Peyer's patch (tissue), 4 donors: ENCODE measurements at regions not wholly inside any gene's neighbourhood (a gene's known extent, or its start where the extent isn't known, plus 50 kb on each side); places are given as distances from the start of the nearest gene placed in this dataset.

Source experiments
- DNase-seq, 3 donors: peaks; one replicate each; pipeline ENCODE4 v3.0.0-alpha.2; 2017 to 2019
- H3K27ac ChIP-seq, 4 donors: fragments of 200-600 bp; sonication (generic); one replicate each; pipeline ENCODE4 v1.5.1; 2016 to 2019
- H3K27me3 ChIP-seq, 2 donors: fragments of 200-600 bp; sonication (generic); one replicate each; pipeline ENCODE4 v1.5.1; 2019
- H3K36me3 ChIP-seq, 3 donors: fragments of 200-600 bp; sonication (generic); one replicate each; pipeline ENCODE4 v1.5.1; 2016 to 2019
- H3K4me1 ChIP-seq, 4 donors: fragments of 200-600 bp; sonication (generic); one replicate each; pipeline ENCODE4 v1.5.1; 2016 to 2019
- H3K4me3 ChIP-seq, 4 donors: fragments of 200-600 bp; sonication (generic); 1 replicate in 3 of 4; 2 replicates in 1 of 4; pipeline ENCODE4 v1.5.1; 2016 to 2019; ENCODE audit warnings: mild to moderate bottlenecking in 1 of 4
- H3K9me3 ChIP-seq, 4 donors: fragments of 200-600 bp; sonication (generic); one replicate each; pipeline ENCODE4 v1.5.1; 2016 to 2019; ENCODE audit warnings: mild to moderate bottlenecking in 1 of 4
- POLR2A ChIP-seq, 2 donors: fragments of 450-650 bp; IDR thresholded peaks; one replicate each; pipeline ENCODE4 v1.5.1; 2017; ENCODE audit warnings: antibody characterized with exemption in 2 of 2, mild to moderate bottlenecking in 2 of 2, moderate library complexity in 2 of 2
- TF ChIP-seq, protein P1 (sequence below), 6 experiments: fragments of 450-650 bp in 4 of 6; fragments of 200-600 bp in 2 of 6; sonication (generic) in 1 of 6; IDR thresholded peaks; one replicate each; pipeline ENCODE4 v1.5.1; 2017 to 2019; ENCODE audit warnings: antibody characterized with exemption in 6 of 6, mild to moderate bottlenecking in 3 of 6, moderate library complexity in 1 of 6

- no peaks in the 10 kb centered on the region for H3K36me3 ChIP-seq
- TF ChIP-seq POLR2A (IDR thresholded peaks at IDR 0.05): no peak
- TF ChIP-seq, protein P1, sequence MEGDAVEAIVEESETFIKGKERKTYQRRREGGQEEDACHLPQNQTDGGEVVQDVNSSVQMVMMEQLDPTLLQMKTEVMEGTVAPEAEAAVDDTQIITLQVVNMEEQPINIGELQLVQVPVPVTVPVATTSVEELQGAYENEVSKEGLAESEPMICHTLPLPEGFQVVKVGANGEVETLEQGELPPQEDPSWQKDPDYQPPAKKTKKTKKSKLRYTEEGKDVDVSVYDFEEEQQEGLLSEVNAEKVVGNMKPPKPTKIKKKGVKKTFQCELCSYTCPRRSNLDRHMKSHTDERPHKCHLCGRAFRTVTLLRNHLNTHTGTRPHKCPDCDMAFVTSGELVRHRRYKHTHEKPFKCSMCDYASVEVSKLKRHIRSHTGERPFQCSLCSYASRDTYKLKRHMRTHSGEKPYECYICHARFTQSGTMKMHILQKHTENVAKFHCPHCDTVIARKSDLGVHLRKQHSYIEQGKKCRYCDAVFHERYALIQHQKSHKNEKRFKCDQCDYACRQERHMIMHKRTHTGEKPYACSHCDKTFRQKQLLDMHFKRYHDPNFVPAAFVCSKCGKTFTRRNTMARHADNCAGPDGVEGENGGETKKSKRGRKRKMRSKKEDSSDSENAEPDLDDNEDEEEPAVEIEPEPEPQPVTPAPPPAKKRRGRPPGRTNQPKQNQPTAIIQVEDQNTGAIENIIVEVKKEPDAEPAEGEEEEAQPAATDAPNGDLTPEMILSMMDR (IDR thresholded peaks at IDR 0.05): no peak
- no peak overlapping the region for H3K27ac ChIP-seq
- no peaks in the 10 kb centered on the region for H3K9me3 ChIP-seq
- no peaks in the 10 kb centered on the region for H3K4me1 ChIP-seq
- no peak overlapping the region for H3K4me3 ChIP-seq
- H3K27me3 ChIP-seq: no peaks in the 10 kb centered on the region
- no peak for DNase-seq
Measured at GRCh38 chr10:44776181-44776580, 135.0 kb upstream of the TMEM72 start.

GRCh38 chr10:44779511-44779910 lies 131.6 kb upstream of the TMEM72 start:
- TF ChIP-seq, protein P1 (IDR thresholded peaks at IDR 0.05): no peak
- TF ChIP-seq POLR2A (IDR thresholded peaks at IDR 0.05): no peak
- Histone ChIP-seq H3K27ac (no peak overlapping the region), H3K27me3 (no peaks in the 10 kb centered on the region), H3K9me3 (no peaks in the 10 kb centered on the region), H3K4me3 (no peak overlapping the region), H3K4me1 (no peaks in the 10 kb centered on the region), H3K36me3 (no peaks in the 10 kb centered on the region)
- DNase-seq: no peak

DNA sequence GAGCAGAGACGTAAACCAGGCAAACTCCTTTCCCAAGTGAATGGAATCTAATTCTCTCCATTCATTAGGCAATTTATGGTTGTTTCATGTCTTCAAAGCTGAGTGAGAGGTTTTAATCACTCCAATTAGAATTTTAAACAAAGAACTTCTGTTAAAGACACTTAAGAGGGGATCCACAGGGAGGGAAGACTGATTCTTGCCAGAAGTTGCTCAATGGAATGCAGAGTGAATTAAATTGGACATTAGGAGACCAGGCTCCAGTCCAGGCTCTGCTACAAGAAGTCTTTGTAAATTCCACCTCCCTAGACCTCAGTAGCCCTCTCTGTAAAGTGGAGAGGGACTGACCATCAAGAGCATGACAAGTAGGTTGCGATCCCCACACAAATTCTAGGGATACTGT lies 130.7 kb upstream of the TMEM72 start:
- Histone ChIP-seq H3K27ac (no peak overlapping the region), H3K4me3 (no peak overlapping the region), H3K27me3 (no peaks in the 10 kb centered on the region), H3K9me3 (no peaks in the 10 kb centered on the region), H3K36me3 (no peaks in the 10 kb centered on the region), H3K4me1 (no peaks in the 10 kb centered on the region)
- DNase-seq: no peak
- TF ChIP-seq, protein P1 (IDR thresholded peaks at IDR 0.05): no peak
- TF ChIP-seq POLR2A (IDR thresholded peaks at IDR 0.05): no peak

DNA sequence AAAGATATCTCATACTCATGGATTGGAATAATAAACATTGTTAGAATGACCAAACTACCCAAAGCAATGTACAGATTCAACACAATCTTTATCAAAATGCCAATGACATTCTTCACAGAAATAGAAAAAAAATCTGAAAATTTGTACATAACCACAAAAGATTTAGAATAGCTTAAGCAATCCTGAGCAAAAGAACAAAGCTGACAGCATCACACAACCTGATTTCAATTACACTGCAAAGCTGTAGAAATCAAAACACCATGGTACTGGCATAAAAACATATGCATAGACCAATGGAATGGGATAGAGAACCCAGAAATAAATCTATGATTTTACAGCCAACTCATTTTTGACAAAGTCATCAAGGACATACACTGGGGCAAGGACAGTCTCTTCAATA lies 130.0 kb upstream of the TMEM72 start:
- TF ChIP-seq, protein P1 (IDR thresholded peaks at IDR 0.05): no peak
- no peak for TF ChIP-seq POLR2A (IDR thresholded peaks at IDR 0.05)
- no peaks in the 10 kb centered on the region for H3K4me1 ChIP-seq
- H3K9me3 ChIP-seq: no peaks in the 10 kb centered on the region
- no peak for DNase-seq
- H3K4me3 ChIP-seq: no peak overlapping the region
- no peaks in the 10 kb centered on the region for H3K36me3 ChIP-seq
- no peaks in the 10 kb centered on the region for H3K27me3 ChIP-seq
- H3K27ac ChIP-seq: no peak overlapping the region

- Histone ChIP-seq H3K9me3 (no peaks in the 10 kb centered on the region), H3K4me3 (no peak overlapping the region), H3K36me3 (no peaks in the 10 kb centered on the region), H3K4me1 (no peaks in the 10 kb centered on the region), H3K27me3 (no peaks in the 10 kb centered on the region), H3K27ac (no peak overlapping the region)
- no peak for TF ChIP-seq POLR2A (IDR thresholded peaks at IDR 0.05)
- DNase-seq: no peak
Measured at GRCh38 chr10:44786286-44786850, 124.8 kb upstream of the TMEM72 start.

- TF ChIP-seq POLR2A (IDR thresholded peaks at IDR 0.05): no peak
- TF ChIP-seq, protein P1 (IDR thresholded peaks at IDR 0.05): no peak
- Histone ChIP-seq H3K36me3 (no peaks in the 10 kb centered on the region), H3K9me3 (no peaks in the 10 kb centered on the region), H3K4me1 (no peaks in the 10 kb centered on the region), H3K4me3 (no peak overlapping the region), H3K27me3 (no peaks in the 10 kb centered on the region), H3K27ac (no peak overlapping the region)
- no peak for DNase-seq
Measured at GRCh38 chr10:44787480-44788075, 123.6 kb upstream of the TMEM72 start.
